Mucosa of descending colon (tissue), 3 donors: ENCODE measurements at regions not wholly inside any gene's neighbourhood (a gene's known extent, or its start where the extent isn't known, plus 50 kb on each side); places are given as distances from the start of the nearest gene placed in this dataset.

Experiments used
- ATAC-seq: fragments of 200-7000 bp; cut with Tn5 transposase; one replicate; pipeline ENCODE4 v1.9.1; 2020; ENCODE audit warnings: mild to moderate bottlenecking, moderate library complexity
- DNase-seq, 3 donors: peaks; one replicate each; pipeline ENCODE4 v3.0.0-alpha.2; 2020
- H3K36me3 ChIP-seq: fragments of 200-600 bp; one replicate; pipeline ENCODE4 v1.8.0; 2021; ENCODE audit warnings: low read depth, mild to moderate bottlenecking
- H3K4me1 ChIP-seq: fragments of 200-600 bp; one replicate; pipeline ENCODE4 v1.8.0; 2021; ENCODE audit warnings: low read depth, mild to moderate bottlenecking
- H3K4me3 ChIP-seq: fragments of 200-600 bp; one replicate; pipeline ENCODE4 v1.8.0; 2021; ENCODE audit warnings: mild to moderate bottlenecking
- H3K9me3 ChIP-seq: fragments of 200-600 bp; one replicate; pipeline ENCODE4 v1.8.0; 2021; ENCODE audit warnings: mild to moderate bottlenecking
- CTCF ChIP-seq: fragments of 200-600 bp; IDR thresholded peaks from one replicate; pipeline ENCODE4 v1.8.0; 2022; ENCODE audit warnings: antibody characterized with exemption, mild to moderate bottlenecking
- intact Hi-C, 2 donors: fragments of 100-400 bp; cut with DNase I in 1 of 2; cut with micrococcal nuclease in 1 of 2; formaldehyde crosslinking; loops; one replicate each; pipeline versions ENCODE4 v1.11.0 to v1.11.1; 2022; cut with DNase I, micrococcal nuclease
- donor health status: DM: no; HTN: no; CAD: no; lungs with moderate emphysema.
- donor health status: DM: no; HTN: no; CAD: no.
- donor health status: DM: no; HTN: yes; CAD: no.

- intact Hi-C loops = no loop called here
- DNase-seq (no peak), ATAC-seq (no peak)
- no peak for TF ChIP-seq CTCF
- no peak overlapping the region for H3K4me3 ChIP-seq
- no peaks in the 10 kb centered on the region for H3K36me3 ChIP-seq
- no peaks in the 10 kb centered on the region for H3K4me1 ChIP-seq
- peaks cover 28% of the 10 kb centered on the region for H3K9me3 ChIP-seq
These were observed 1128.7 kb upstream of the ADGRB3 start for GRCh38 chr6:67506352-67506751.

GRCh38 chr6:67501755-67502154 lies 1133.3 kb upstream of the ADGRB3 start:
- H3K4me3 ChIP-seq = no peak overlapping the region
- DNase-seq (no peak), ATAC-seq (no peak)
- no peaks in the 10 kb centered on the region for H3K4me1 ChIP-seq
- peaks cover 24% of the 10 kb centered on the region for H3K9me3 ChIP-seq
- TF ChIP-seq CTCF = no peak
- intact Hi-C loops = no loop called here
- no peaks in the 10 kb centered on the region for H3K36me3 ChIP-seq

DNA sequence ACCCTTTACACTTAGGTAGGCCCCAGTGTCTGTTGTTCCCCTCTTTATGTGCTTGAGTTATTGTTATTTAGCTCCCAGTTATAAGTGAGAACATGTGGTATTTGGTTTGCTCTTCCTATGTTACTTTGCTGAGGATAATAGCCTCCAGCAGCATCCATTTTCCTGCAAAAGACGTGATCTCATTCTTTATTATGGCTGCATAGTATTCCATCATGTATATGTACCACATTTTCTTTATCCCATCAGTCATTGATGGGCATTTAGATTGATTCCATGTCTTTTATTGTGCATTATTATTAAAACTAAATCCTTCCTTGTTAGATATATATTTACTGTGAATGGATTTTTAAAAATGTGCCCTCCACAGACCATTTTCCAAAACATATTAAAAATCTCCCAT lies 1137.3 kb upstream of the ADGRB3 start:
- DNase-seq (no peak), ATAC-seq (no peak)
- Histone ChIP-seq H3K36me3 (no peaks in the 10 kb centered on the region), H3K9me3 (peaks cover 9% of the 10 kb centered on the region), H3K4me3 (no peak overlapping the region), H3K4me1 (no peaks in the 10 kb centered on the region)
- no peak for TF ChIP-seq CTCF
- intact Hi-C loops = no loop called here

DNA sequence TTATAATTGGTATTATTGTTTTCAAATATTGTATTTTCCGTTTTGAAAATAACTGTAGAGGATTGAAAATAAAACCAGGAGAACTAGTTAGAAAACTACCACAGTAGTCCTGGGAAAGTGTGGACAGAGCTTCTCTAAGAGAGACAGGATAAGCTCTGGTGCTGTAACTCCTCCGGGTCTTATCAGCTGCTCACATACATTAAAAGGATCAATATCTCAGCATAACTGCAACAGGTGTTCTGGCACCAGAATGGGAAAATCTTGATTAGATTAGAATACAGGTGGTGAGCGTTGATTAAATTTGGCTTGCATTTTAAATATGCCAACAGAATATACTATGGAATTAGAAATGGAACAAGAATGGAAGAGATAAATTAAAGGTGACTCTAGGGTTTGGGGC lies 1138.9 kb upstream of the ADGRB3 start:
- Histone ChIP-seq H3K4me3 (no peak overlapping the region), H3K9me3 (peaks cover 11% of the 10 kb centered on the region), H3K4me1 (no peaks in the 10 kb centered on the region), H3K36me3 (no peaks in the 10 kb centered on the region)
- no peak for TF ChIP-seq CTCF
- ATAC-seq (no peak), DNase-seq (no peak)
- intact Hi-C loops = no loop called here

GRCh38 chr6:67493682-67494081 lies 1141.4 kb upstream of the ADGRB3 start:
- Histone ChIP-seq H3K4me1 (no peaks in the 10 kb centered on the region), H3K9me3 (peaks cover 15% of the 10 kb centered on the region), H3K4me3 (no peak overlapping the region), H3K36me3 (no peaks in the 10 kb centered on the region)
- ATAC-seq = no peak
- no peak for DNase-seq
- intact Hi-C loops = no loop called here
- no peak for TF ChIP-seq CTCF

DNA sequence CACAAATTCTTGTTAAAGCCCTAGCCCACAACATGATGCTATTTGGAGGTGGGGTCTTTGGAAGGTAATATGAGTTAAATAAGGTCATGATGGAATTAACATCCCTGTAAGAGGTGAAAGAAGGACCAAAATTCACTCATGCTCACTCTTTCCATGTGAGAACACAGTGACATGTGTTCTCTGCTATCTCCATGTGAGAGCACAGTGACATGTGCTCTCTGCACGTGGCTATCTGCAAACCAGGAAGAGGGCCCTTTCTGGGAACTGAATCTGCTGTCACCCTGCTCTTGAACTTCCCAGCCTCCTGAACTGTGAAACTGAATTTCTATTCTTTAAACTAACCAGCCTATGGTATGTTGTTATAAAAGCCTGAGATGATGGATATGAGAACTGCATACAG lies 1159.4 kb upstream of the ADGRB3 start:
- Histone ChIP-seq H3K4me3 (no peak overlapping the region), H3K4me1 (no peaks in the 10 kb centered on the region), H3K36me3 (no peaks in the 10 kb centered on the region), H3K9me3 (peaks cover 19% of the 10 kb centered on the region)
- TF ChIP-seq CTCF = no peak
- DNase-seq (no peak), ATAC-seq (no peak)
- intact Hi-C loops = no loop called here
